ENCODE measurements at regions not wholly inside any gene's neighbourhood (a gene's known extent, or its start where the extent isn't known, plus 50 kb on each side); places are given as distances from the start of the nearest gene placed in this dataset.

DNA sequence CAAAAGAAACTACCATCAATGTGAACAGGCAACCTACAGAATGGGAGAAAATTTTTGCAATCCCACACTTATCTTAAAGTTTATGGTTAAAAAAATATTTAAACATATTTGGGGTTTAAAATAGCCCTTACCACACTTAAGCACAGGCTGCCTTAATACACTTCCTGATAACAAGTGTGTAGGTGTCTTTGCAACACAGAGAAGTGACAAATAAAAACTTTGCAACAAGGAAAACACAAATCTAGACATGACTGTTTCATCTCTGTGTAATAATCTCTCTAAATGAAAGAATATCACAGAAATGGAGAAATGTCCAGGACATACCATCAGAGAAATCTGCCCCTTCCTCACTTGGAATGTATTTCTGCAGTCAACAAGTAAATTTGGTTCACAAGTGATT is 464.1 kb upstream of the ARHGEF26 start:
- TF ChIP-seq, protein P1, sequence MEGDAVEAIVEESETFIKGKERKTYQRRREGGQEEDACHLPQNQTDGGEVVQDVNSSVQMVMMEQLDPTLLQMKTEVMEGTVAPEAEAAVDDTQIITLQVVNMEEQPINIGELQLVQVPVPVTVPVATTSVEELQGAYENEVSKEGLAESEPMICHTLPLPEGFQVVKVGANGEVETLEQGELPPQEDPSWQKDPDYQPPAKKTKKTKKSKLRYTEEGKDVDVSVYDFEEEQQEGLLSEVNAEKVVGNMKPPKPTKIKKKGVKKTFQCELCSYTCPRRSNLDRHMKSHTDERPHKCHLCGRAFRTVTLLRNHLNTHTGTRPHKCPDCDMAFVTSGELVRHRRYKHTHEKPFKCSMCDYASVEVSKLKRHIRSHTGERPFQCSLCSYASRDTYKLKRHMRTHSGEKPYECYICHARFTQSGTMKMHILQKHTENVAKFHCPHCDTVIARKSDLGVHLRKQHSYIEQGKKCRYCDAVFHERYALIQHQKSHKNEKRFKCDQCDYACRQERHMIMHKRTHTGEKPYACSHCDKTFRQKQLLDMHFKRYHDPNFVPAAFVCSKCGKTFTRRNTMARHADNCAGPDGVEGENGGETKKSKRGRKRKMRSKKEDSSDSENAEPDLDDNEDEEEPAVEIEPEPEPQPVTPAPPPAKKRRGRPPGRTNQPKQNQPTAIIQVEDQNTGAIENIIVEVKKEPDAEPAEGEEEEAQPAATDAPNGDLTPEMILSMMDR (conservative IDR thresholded peaks at IDR 0.05 in 1 of 2, IDR thresholded peaks at IDR 0.05 in 1 of 2; ENCODE audit: low read depth in 1 of 2, low read length in 2 of 2): no peak
- TF ChIP-seq EZH2 (IDR thresholded peaks at IDR 0.05; ENCODE audit: low read length, missing control alignments): no peak

All from fibroblast of lung (primary cell).